Kidney epithelial cell (primary cell): ENCODE measurements at regions not wholly inside any gene's neighbourhood (a gene's known extent, or its start where the extent isn't known, plus 50 kb on each side); places are given as distances from the start of the nearest gene placed in this dataset.
"Not testable (repeated sequence)": the region's sequence is repeated elsewhere in the genome, so short reads cannot be mapped to it uniquely, and the experiment has no call there.

Experiments used
- DNase-seq: peaks from one replicate; pipeline ENCODE4 v3.0.0-alpha.2; 2010; ENCODE audit warnings: low read depth
- H3K27me3 ChIP-seq: 2 replicates; pipeline ENCODE4 v1.6.0; 2011; ENCODE audit warnings: low read length; ENCODE audit not compliant: control insufficient read depth, insufficient read depth
- H3K36me3 ChIP-seq: 2 replicates; pipeline ENCODE4 v1.5.1; 2011; ENCODE audit warnings: low read length; ENCODE audit not compliant: control insufficient read depth, insufficient read depth
- H3K4me3 ChIP-seq: 2 replicates; pipeline ENCODE4 v1.5.1; 2011; ENCODE audit warnings: low read depth, mild to moderate bottlenecking, control low read depth, low read length
- TF ChIP-seq, protein P1 (sequence below): IDR thresholded peaks from 2 replicates; pipeline ENCODE4 v1.5.1; 2011; ENCODE audit warnings: mild to moderate bottlenecking, moderate library complexity, low read length, control low read depth, inconsistent platforms; ENCODE audit not compliant: insufficient read depth, poor library complexity, severe bottlenecking

DNA sequence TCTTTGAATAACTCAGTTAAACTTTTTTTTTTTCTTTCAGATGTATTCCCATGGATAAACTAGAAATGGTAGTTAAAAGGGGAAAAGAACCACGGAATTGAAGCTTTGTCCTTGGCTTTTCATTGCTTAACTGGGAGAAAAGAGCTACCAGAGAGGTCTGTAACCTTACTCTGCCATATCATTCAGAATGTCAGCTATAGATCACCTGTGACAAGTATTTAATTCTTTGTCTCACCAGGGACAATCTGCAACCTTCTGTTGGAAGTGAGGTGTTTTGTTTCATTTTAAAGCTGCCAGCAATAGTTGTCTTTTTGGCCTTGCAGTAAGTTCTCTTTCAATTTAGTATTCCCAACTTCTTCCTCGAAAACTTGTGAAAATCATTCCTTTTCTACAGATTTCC, 618.4 kb downstream of the FRK start:
- DNase-seq, result no peak
- no peak overlapping the region for H3K4me3 ChIP-seq
- H3K27me3 ChIP-seq, result no peaks in the 10 kb centered on the region
- TF ChIP-seq, protein P1, sequence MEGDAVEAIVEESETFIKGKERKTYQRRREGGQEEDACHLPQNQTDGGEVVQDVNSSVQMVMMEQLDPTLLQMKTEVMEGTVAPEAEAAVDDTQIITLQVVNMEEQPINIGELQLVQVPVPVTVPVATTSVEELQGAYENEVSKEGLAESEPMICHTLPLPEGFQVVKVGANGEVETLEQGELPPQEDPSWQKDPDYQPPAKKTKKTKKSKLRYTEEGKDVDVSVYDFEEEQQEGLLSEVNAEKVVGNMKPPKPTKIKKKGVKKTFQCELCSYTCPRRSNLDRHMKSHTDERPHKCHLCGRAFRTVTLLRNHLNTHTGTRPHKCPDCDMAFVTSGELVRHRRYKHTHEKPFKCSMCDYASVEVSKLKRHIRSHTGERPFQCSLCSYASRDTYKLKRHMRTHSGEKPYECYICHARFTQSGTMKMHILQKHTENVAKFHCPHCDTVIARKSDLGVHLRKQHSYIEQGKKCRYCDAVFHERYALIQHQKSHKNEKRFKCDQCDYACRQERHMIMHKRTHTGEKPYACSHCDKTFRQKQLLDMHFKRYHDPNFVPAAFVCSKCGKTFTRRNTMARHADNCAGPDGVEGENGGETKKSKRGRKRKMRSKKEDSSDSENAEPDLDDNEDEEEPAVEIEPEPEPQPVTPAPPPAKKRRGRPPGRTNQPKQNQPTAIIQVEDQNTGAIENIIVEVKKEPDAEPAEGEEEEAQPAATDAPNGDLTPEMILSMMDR, result no peak
- no peaks in the 10 kb centered on the region for H3K36me3 ChIP-seq

DNA sequence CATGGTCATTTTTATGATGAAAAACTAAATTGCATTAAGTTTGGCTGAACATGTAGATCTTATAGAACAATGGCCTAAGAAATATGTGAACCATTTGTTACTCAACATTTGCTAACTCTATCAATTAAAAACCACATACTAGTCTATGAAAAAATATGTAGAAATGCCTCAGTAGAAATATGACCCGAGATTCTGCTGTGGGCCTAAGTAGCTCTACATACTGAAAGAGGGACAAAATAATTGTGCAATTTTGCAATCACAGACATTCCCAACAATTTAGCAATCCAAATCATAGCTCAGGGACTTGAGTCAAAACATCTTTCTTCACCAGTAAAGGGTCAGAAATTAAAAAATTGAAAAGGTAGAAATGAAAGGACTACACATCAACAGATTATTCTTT, 619.0 kb downstream of the FRK start:
- TF ChIP-seq, protein P1, result no peak
- Histone ChIP-seq H3K36me3 (no peaks in the 10 kb centered on the region), H3K27me3 (no peaks in the 10 kb centered on the region), H3K4me3 (no peak overlapping the region)
- no peak for DNase-seq

DNA sequence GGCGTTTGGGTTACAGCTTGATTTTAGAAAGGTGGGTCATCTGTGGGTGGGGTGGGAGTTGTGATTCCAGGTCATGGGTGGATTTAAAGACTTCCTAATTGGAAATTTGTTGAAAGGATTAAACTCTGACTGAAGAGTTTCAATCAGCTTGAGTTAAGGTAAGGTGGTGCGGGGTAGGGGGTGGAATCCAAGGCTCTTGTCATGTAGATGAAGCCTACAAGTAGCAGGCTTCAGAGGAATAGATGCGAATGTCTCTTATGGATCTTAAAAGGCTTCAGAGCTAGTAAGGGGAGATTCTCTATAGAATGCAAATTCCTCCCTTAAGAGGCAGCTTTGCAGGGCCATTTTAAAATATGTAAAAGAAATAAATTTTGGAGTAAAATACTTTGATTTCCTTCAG, 645.3 kb downstream of the FRK start:
- TF ChIP-seq, protein P1, result no peak
- Histone ChIP-seq H3K36me3 (no peaks in the 10 kb centered on the region), H3K4me3 (no peak overlapping the region), H3K27me3 (no peaks in the 10 kb centered on the region)
- no peak for DNase-seq

DNA sequence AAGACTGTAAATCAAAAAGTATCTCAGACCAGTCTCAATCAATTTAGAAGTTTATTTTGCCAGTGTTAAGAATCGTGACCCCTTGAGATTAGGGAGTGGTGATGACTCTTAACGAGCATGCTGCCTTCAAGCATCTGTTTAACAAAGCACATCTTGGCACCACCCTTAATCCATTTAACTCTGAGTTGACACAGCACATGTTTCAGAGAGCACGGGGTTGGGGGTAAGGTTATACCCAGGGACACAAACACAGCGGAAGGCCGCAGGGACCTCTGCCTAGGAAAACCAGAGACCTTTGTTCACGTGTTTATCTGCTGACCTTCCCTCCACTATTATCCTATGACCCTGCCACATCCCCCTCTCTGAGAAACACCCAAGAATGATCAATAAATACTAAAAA, 645.8 kb downstream of the FRK start:
- not testable (repeated sequence) for H3K4me3 ChIP-seq, H3K36me3 ChIP-seq, DNase-seq, H3K27me3 ChIP-seq

DNA sequence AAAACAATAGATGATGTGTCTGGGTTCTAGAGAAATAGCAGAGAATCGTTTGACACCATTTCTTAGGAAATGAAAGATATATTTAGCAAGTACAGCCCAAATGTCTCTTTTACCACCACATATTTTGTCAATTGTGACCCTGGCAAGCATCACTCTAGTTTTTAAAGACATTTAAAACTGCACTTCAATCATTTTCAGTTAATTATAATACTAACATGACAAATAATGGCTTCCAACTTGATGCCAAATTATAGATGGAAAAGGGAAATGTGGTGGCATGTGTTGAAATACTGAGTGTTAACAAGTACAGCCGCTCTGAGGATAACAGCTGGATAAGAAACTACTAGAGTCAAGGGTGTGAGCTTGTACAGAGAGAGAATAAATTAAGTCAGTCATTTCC, 648.9 kb downstream of the FRK start:
- Histone ChIP-seq H3K27me3 (no peaks in the 10 kb centered on the region), H3K4me3 (no peak overlapping the region), H3K36me3 (no peaks in the 10 kb centered on the region)
- TF ChIP-seq, protein P1, result no peak
- DNase-seq, result no peak

DNA sequence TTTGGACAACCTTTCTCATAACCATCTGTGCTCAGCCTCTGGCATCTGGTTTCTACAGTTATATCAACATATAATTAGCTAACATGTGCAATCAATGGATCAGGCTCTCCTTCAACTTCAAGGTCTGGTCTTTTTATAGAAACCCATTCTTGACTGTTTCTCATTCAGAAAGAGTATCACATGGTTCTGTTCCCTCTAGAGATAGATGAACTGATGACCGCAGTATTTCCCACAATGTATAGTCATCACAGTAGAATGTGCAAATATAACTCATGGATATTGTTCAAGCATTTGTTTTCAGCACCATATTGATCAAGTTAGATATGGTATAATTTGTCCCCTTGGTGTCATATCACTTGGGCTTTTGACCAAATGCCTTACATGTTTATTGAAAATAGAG, 656.2 kb downstream of the FRK start:
- no peaks in the 10 kb centered on the region for H3K36me3 ChIP-seq
- TF ChIP-seq, protein P1, result no peak
- H3K4me3 ChIP-seq, result no peak overlapping the region
- no peak for DNase-seq
- no peaks in the 10 kb centered on the region for H3K27me3 ChIP-seq
